ENCODE measurements at regions not wholly inside any gene's neighbourhood (a gene's known extent, or its start where the extent isn't known, plus 50 kb on each side); places are given as distances from the start of the nearest gene placed in this dataset.
"Not testable (repeated sequence)": the region's sequence is repeated elsewhere in the genome, so short reads cannot be mapped to it uniquely, and the experiment has no call there.

DNA sequence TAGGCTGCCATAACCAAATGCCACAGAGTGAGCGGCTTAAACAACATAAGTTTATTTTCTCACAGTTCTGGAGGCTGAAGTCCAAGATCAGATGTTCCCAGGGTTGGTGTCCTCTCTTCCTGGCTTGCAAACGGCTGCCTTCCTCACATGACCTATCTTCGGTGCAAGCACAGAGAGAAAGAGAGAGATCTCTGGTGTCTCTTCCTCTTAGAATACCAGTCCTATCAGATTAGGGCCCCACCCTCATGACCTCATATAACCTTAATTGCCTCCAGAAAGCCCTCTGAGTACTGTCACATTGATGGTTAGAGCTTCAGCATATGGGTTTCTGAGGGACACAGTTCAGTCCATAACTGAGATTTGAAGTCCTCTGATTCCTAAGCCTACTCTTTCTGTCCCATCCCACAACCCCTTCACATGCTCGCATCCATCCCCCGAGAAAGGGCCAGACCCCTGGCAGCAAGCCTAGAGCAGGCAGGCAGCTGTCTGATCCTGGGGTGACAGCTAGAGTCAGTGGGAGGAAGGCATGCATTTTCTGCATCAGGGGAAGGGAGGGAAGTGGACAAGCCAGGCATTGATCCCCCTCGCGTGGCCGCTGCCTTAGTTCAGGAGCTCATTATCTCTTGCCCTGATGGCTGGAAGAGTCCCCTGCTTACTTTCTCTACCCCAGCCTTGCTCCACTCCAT, 114.1 kb downstream of the FAR1 start:
- no peaks in the 10 kb centered on the region for H3K36me3 Mint-ChIP-seq (ENCODE audit: low read depth)
- H3K27me3 Mint-ChIP-seq, result no peaks in the 10 kb centered on the region
- no peak overlapping the region for H3K27ac Mint-ChIP-seq
- no peak overlapping the region for H3K4me3 Mint-ChIP-seq
- no peaks in the 10 kb centered on the region for H3K9me3 Mint-ChIP-seq
- no peaks in the 10 kb centered on the region for H3K4me1 Mint-ChIP-seq (ENCODE audit: low read depth)

DNA sequence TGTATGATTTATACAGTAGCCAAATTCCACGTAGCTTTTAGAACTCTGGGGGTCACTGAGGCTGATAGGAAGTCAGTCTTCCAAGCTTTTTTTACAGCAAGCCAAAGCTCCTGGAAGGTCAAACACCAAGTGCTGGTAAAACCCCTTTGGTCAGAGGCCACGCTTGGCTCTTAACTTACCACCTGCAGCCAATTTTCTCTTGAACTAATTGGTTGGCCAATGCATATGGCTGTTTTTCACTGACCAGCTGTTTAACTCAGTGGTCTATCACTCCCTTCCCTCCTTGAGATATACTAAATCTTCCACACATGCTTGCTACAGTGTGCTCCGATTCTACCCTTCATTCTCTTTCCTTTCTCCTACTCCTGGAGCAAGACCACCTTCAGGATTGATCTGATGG, 116.0 kb downstream of the FAR1 start:
- no peaks in the 10 kb centered on the region for H3K27me3 Mint-ChIP-seq
- no peak overlapping the region for H3K27ac Mint-ChIP-seq
- H3K9me3 Mint-ChIP-seq, result no peaks in the 10 kb centered on the region
- no peak overlapping the region for H3K4me3 Mint-ChIP-seq
- H3K4me1 Mint-ChIP-seq (ENCODE audit: low read depth), result no peaks in the 10 kb centered on the region
- no peaks in the 10 kb centered on the region for H3K36me3 Mint-ChIP-seq (ENCODE audit: low read depth)

DNA sequence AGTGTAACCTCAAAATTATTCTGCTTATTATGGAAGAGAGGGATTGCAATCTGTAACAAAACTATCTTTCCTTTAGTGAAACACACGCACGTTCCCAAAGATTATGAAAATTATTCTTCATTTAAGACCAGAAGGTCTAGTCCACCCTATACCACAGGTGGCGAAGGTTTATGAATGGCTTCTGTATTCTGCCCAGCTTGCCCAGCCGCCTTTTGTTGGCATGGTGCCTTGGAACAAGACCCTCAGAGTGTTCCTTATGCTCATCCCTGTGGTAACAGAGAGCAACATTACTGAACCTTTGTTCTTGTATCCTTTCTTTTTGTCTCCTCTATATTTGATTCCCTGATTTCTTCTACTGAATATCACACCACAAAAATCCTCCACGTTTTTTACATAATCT, 116.4 kb downstream of the FAR1 start:
- H3K27me3 Mint-ChIP-seq, result no peaks in the 10 kb centered on the region
- H3K36me3 Mint-ChIP-seq (ENCODE audit: low read depth), result no peaks in the 10 kb centered on the region
- no peak overlapping the region for H3K4me3 Mint-ChIP-seq
- no peak overlapping the region for H3K27ac Mint-ChIP-seq
- no peaks in the 10 kb centered on the region for H3K9me3 Mint-ChIP-seq
- no peaks in the 10 kb centered on the region for H3K4me1 Mint-ChIP-seq (ENCODE audit: low read depth)

DNA sequence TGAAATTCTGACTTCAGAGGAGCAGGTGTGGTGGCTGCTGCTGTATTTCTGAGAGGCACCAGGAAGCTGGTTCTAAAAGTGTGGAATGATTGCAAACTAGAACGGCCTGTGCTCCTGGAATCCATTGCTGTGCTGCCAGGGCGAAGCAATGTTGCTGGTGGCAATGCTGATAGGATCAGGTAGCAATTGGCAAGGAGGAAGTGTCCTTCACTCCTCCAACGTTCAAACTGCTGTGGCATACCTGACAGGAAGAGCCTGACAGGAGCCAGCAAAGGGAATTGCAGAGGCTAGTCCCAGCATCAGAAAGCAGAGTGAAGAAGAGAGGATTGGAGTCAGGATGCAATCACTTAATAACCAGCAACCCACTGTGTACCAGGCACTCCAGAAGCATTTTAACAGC, 118.2 kb downstream of the FAR1 start:
- Mint-ChIP-seq H3K4me3 (no peak overlapping the region), H3K27ac (no peak overlapping the region)

DNA sequence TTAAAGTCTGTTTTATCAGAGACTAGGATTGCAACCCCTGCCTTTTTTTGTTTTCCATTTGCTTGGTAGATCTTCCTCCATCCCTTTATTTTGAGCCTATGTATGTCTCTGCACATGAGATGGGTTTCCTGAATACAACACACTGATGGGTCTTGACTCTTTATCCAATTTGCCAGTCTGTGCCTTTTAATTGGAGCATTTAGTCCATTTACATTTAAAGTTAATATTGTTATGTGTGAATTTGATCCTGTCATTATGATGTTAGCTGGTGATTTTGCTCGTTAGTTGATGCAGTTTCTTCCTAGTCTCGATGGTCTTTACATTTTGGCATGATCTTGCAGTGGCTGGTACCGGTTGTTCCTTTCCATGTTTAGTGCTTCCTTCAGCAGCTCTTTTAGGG, 129.1 kb downstream of the FAR1 start:
- not testable (repeated sequence) for H3K4me1 Mint-ChIP-seq (ENCODE audit: low read depth); H3K27me3 Mint-ChIP-seq; H3K27ac Mint-ChIP-seq; H3K4me3 Mint-ChIP-seq; H3K36me3 Mint-ChIP-seq (ENCODE audit: low read depth)
- peaks cover 20% of the 10 kb centered on the region for H3K9me3 Mint-ChIP-seq

More for the DNA sequence above, 118.2 kb downstream of the FAR1 start:
- H3K36me3 Mint-ChIP-seq (ENCODE audit: low read depth), result no peaks in the 10 kb centered on the region
- no peaks in the 10 kb centered on the region for H3K4me1 Mint-ChIP-seq (ENCODE audit: low read depth)
- no peaks in the 10 kb centered on the region for H3K9me3 Mint-ChIP-seq
- H3K27me3 Mint-ChIP-seq, result no peaks in the 10 kb centered on the region

DNA sequence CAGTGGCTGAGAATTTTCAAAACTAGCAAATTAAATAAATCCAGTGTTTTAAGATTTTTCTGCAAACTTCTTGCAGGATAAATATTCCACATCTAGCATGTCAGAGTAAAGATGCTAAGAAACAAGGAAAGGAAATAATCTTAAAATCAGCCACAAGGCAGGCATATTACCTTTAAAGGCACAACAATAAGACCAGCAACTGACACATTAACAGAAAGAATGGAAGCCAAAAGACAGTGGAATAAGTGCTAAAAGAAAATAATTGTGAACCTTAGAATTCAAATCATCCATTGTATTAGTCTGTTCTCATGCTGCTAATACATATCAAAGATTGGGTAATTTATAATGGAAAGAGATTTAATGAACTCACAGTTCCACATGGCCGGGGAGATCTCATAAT, 132.4 kb downstream of the FAR1 start:
- H3K4me3 Mint-ChIP-seq, result no peak overlapping the region
- peaks cover 3% of the 10 kb centered on the region for H3K36me3 Mint-ChIP-seq (ENCODE audit: low read depth)
- no peaks in the 10 kb centered on the region for H3K4me1 Mint-ChIP-seq (ENCODE audit: low read depth)
- no peaks in the 10 kb centered on the region for H3K27me3 Mint-ChIP-seq
- no peak overlapping the region for H3K27ac Mint-ChIP-seq
- peaks cover 20% of the 10 kb centered on the region for H3K9me3 Mint-ChIP-seq

DNA sequence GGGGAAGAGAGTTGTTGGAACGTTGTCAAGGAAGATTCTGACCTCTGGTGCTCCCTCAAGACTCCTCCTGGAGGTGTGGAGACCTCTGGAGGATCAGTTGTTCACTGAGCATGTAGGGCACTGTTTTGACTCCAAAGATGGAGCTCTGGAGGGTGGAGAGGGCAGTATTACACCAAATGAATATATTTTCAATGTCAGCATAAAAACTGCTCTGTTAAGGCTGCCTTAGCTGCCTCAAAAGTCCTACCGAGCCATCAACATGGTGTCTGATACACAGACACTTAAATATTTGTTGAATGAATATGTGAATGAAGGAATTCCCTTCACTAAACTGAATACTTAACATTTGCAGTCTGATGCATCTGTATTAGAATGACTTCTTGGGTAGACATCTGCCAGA, 144.2 kb upstream of the SPON1 start:
- peaks cover 8% of the 10 kb centered on the region for H3K9me3 Mint-ChIP-seq

DNA sequence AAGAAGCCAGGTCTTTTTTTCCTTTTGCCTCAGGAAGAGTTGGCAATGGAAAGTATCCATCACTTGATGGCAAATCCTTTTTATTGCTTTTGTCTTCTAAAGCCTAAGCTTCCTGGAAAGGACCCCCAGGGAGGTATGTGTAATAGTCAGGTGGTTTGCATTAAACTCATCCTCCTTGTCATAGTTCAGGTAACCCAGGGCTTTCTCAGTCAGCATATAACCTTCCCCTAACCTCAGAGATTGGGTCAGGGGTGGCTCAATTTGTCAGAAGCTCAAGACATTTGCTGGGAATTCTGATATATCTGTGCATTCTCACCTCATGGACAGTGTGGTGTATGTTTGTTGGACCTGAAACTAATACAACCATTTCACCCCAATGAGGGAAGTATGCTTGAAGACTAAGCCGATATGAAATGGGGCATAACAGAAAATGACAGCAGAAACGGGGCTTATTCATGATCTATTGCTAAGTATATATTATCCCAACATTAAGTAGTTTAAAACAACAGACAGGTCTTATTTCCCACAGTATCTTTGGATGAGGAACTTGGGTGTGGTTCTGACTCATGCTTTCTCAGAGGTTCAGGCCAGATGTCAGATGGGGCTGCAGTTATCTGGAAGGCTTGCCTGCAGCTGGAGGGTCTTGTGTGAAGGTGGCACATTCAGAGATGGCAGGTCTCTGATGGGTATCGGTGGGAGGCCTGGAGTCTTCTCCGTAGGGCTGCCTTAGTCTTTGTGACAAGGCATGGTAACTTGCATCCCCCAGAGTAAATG, 135.8 kb upstream of the SPON1 start:
- no peak overlapping the region for H3K4me3 Mint-ChIP-seq
- H3K27ac Mint-ChIP-seq, result no peak overlapping the region
- H3K9me3 Mint-ChIP-seq, result peaks cover 17% of the 10 kb centered on the region
- no peaks in the 10 kb centered on the region for H3K36me3 Mint-ChIP-seq (ENCODE audit: low read depth)
- H3K27me3 Mint-ChIP-seq, result no peaks in the 10 kb centered on the region
- no peaks in the 10 kb centered on the region for H3K4me1 Mint-ChIP-seq (ENCODE audit: low read depth)

More for the DNA sequence above, 144.2 kb upstream of the SPON1 start:
- Mint-ChIP-seq H3K27ac (no peak overlapping the region), H3K27me3 (no peaks in the 10 kb centered on the region), H3K36me3 (ENCODE audit: low read depth) (no peaks in the 10 kb centered on the region), H3K4me3 (no peak overlapping the region), H3K4me1 (ENCODE audit: low read depth) (peaks cover 4% of the 10 kb centered on the region)

DNA sequence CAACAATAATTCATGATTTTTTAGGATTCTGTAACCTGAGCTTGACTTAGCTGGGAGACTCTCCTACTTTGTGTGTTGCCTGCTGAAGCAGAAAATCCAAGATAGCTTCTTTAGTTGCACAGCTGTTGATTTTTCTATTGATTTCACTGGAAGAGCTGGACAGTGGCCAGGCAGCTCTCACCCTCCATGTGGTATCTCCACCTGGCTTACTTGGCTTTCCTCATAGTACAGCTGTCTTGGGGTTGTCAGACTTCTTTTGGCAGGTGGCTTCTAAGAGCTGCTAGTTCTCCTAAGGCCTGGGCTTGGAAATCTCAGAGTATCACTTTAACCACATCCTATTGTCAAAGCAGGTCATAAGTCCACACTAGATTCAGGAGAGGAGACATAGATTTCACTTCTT, 130.8 kb upstream of the SPON1 start:
- Mint-ChIP-seq H3K27me3 (no peaks in the 10 kb centered on the region), H3K36me3 (ENCODE audit: low read depth) (no peaks in the 10 kb centered on the region), H3K27ac (no peak overlapping the region)

DNA sequence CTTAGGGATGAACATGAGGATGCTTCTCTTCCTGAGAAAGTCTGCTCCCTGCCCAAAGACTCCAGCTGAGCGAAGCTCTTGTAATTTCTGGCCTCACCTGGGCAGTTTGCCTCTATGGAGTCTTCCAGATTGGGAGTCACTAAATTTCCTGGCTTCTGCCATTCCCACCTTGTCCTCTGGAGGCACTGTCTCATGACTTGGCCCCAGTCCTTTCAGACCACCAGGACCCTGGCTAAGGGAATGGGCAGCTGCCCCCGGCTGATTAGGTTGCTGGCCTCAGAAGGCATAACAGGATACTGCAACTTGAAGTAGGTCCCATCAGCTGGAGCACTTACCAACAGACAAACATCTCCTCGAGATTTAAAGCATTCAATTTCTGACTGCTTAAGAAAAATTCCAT, 128.1 kb upstream of the SPON1 start:
- Mint-ChIP-seq H3K4me3 (no peak overlapping the region), H3K27ac (no peak overlapping the region), H3K27me3 (no peaks in the 10 kb centered on the region), H3K9me3 (peaks cover 12% of the 10 kb centered on the region), H3K4me1 (ENCODE audit: low read depth) (peaks cover 20% of the 10 kb centered on the region), H3K36me3 (ENCODE audit: low read depth) (no peaks in the 10 kb centered on the region)

More for the DNA sequence above, 130.8 kb upstream of the SPON1 start:
- peaks cover 17% of the 10 kb centered on the region for H3K9me3 Mint-ChIP-seq
- peaks cover 7% of the 10 kb centered on the region for H3K4me1 Mint-ChIP-seq (ENCODE audit: low read depth)
- H3K4me3 Mint-ChIP-seq, result no peak overlapping the region

DNA sequence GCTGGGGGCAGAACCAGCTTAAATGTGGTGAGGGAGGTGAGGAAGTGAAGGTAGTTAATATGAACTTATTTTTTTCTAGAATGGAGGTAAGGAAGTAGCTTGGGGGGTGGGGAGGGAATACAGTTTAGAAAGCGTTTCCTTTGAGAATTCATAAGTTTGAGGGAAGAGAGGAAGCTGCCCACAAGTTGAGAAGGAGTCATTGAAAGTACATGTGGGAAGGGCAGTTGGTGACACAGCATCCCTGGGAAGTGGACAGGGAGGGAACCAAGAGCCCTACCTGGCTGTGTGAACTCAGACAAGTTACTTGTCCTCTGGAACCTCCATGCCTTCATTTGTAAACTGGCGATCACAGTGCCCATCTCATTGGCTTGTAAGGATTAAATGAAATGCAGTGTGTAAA, 125.9 kb upstream of the SPON1 start:
- peaks cover 20% of the 10 kb centered on the region for H3K4me1 Mint-ChIP-seq (ENCODE audit: low read depth)
- H3K27me3 Mint-ChIP-seq, result no peaks in the 10 kb centered on the region
- no peak overlapping the region for H3K27ac Mint-ChIP-seq
- no peaks in the 10 kb centered on the region for H3K9me3 Mint-ChIP-seq
- H3K36me3 Mint-ChIP-seq (ENCODE audit: low read depth), result no peaks in the 10 kb centered on the region
- no peak overlapping the region for H3K4me3 Mint-ChIP-seq

DNA sequence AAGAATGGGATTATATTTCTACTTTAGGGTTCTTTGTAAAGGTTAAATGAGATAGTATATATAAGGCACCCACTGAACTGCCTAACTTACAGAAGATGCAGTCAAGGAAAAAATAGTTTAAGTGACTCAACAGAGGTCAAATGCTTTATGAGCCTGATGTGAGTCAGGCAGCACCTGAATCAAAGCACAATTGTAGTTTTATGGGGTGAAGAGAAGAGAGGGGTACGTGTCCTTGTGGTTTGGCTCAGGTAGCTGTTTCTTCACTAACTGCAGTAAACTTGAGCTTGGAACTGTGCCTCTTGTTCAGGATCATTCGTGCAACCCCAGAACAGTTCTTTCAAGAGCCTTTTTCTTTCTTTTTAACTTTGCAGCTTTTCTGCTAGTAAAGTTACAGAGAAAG, 125.2 kb upstream of the SPON1 start:
- H3K27ac Mint-ChIP-seq, result no peak overlapping the region
- no peaks in the 10 kb centered on the region for H3K36me3 Mint-ChIP-seq (ENCODE audit: low read depth)
- H3K4me1 Mint-ChIP-seq (ENCODE audit: low read depth), result peaks cover 20% of the 10 kb centered on the region
- H3K27me3 Mint-ChIP-seq, result no peaks in the 10 kb centered on the region
- no peak overlapping the region for H3K4me3 Mint-ChIP-seq
- no peaks in the 10 kb centered on the region for H3K9me3 Mint-ChIP-seq

DNA sequence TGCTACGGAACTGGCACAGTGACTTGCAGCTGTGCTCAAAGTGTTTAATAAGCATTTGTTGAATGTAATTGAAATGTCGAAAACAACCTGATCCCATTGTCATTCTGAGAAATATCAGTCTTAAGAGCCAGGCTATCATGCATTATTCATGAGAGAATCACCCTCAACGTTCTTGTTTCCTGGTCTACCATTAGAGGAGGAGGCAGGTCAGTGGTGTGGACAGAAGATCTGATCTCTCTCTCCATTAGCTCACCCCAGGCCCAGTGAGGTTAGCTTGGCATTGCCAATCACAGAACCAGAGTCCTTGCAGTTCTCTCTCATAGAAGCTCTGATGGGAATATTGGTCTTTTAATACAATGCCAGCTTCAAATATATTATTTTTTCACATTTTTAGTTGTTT, 121.1 kb upstream of the SPON1 start:
- Mint-ChIP-seq H3K4me1 (ENCODE audit: low read depth) (peaks cover 15% of the 10 kb centered on the region), H3K36me3 (ENCODE audit: low read depth) (no peaks in the 10 kb centered on the region), H3K27me3 (no peaks in the 10 kb centered on the region), H3K4me3 (no peak overlapping the region), H3K9me3 (no peaks in the 10 kb centered on the region), H3K27ac (no peak overlapping the region)

DNA sequence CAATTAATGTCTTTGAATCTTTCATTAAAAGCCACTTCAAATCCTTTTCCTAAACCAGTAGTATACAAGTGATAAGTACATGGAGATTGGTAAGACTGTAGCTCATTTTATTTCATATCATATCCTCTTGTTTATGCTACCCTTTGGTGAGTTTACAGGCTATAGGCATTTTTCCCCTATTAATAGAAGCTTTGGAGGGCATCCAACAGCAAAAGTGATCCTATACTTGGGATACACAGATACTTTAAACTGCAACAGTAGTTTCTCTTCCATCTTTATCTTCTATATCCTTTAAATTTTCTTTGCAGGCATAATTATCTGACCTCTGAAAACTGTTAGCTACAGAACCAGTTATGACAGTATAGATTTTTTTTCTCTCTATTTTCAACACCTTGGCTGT, 114.5 kb upstream of the SPON1 start:
- Mint-ChIP-seq H3K4me3 (no peak overlapping the region), H3K9me3 (no peaks in the 10 kb centered on the region), H3K4me1 (ENCODE audit: low read depth) (peaks cover 13% of the 10 kb centered on the region), H3K27ac (no peak overlapping the region), H3K36me3 (ENCODE audit: low read depth) (no peaks in the 10 kb centered on the region), H3K27me3 (peaks cover 7% of the 10 kb centered on the region)

DNA sequence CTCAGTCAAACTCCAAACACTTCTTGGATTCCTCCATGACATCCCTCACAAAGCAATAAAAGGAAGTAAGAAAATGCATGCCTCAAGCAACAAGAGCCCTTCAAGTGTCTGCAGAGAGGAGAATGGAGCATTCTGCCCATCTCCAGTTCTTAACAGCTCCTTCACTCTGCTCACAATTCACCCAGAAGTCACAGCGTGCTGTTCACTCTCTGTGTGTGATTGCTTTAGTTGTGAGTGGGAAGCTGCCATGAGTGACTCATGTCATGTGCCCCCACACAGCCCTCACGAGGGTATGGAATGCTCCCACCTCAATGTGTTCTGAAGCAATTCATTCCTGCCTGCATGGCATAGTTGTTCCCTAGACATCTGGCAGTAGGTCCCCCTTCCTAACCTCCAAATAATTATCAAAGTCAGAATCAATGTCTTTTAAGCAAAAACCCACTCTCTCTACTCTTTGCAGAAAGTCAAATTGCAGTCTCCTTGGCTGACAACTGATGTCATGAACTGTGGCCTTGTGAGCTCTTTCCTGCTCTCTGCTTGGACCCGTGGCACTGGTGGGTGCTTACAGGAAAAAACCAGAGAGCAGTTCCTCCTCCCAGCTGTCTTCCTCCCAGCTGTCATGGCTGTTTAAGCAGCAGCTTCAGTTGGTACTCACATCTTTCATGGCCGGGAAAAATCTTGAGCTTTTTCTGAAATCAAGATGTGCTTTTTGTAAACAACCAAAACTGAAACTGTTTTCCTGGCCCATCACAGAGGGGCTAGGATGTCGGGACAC, 112.1 kb upstream of the SPON1 start:
- peaks cover 13% of the 10 kb centered on the region for H3K4me1 Mint-ChIP-seq (ENCODE audit: low read depth)

More for the DNA sequence above, 112.1 kb upstream of the SPON1 start:
- Mint-ChIP-seq H3K9me3 (no peaks in the 10 kb centered on the region), H3K36me3 (ENCODE audit: low read depth) (no peaks in the 10 kb centered on the region), H3K27me3 (peaks cover 7% of the 10 kb centered on the region), H3K4me3 (no peak overlapping the region), H3K27ac (no peak overlapping the region)
